KG1 (cell line): ENCODE measurements at regions not wholly inside any gene's neighbourhood (a gene's known extent, or its start where the extent isn't known, plus 50 kb on each side); places are given as distances from the start of the nearest gene placed in this dataset.
A peak's percentile ranks its signal among the peaks of the same experiment; 100 is the strongest.

ENCODE experiments used
- DNase-seq: peaks from one replicate; lab custom pipeline; 2025; lab: John Stamatoyannopoulos, UW

DNA sequence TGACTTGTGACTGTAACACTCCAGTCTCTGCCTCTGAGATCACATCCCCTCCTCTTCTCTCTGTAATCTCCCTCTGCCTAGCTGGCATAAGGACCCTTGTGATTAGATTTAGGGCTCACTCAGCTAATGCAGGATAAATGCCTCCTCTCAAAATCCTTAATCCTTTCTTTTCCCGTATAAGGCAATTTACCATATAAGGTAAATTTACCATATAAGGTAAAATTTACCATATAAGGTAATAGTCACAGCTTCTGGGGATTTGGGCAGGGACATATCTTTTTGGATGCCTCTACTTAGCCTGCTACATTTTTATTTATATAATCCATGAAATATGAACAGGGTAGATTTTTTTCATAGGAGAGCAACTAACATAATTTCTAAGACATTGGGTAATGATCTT, 318.0 kb upstream of the PUM3 start:
- DNase-seq, result no peak

DNA sequence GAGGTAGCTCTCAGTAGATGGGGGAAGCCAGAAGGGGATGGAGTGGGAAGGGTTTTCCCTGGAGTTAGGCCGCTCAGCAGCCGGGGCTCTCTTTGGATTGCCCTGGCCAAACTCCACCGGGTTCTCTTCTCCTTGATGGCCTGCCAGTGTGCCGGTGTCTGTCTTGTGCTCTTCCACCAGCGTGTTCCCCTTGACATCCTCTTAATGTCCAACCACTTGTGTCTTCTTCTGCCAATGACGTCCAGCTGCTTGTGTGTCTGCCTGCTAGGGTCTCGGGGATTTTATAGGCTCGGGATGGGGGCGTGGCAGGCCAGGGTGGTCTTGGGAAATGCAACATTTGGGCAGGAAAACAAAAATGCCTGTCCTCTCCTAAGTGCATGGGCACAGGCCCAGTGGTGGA, 313.1 kb upstream of the PUM3 start:
- DNase-seq, result no peak

GRCh38 chr9:3151672-3152576, 308.0 kb upstream of the PUM3 start:
- DNase-seq, result no peak

GRCh38 chr9:3150074-3150473, 306.2 kb upstream of the PUM3 start:
- DNase-seq, result no peak

DNA sequence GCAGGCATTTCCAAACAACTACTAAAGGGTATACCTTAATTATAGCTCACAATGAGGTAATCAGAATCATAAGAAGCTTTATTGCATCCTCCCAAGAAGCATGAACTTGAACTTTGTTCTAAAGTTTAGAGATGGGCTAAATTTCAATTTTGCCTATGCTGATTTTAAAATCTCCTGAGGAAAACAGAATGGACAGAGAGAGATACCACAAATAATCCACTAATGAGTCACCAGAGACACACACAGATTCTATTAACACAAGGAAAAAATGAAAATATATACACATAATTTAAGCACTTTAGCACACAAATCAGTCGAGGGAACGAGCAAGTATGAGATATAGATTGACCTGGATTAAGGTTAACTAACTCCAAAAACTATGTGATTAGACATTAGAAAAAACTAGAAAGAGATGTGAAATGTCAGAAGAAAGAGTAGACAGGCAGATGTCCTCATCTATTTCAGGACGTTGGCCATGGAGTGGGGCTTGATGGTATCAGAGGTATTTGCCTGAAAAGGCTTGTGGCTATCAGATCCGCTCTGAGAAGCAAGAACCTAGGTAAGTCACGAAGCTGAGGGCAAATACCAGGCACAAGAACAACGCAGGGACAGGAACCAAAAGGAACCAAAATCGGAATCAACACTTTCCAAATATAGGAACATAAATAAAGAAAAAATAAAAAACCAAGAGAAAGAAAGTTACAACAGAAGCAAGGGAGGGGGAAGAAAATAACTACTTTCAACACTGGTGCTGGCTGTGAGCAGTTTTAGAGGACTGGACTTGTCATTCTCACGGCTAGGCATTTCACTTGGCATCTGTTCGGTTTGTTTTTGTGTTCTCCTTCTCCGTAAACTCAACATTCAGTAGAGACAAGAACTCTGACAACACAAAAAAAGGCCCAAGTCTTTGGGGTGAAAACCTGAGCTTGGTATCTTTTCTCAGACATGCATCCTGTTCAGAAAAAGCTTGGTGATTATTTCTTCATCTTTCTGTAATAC, 294.6 kb upstream of the PUM3 start:
- DNase-seq, result no peak

DNA sequence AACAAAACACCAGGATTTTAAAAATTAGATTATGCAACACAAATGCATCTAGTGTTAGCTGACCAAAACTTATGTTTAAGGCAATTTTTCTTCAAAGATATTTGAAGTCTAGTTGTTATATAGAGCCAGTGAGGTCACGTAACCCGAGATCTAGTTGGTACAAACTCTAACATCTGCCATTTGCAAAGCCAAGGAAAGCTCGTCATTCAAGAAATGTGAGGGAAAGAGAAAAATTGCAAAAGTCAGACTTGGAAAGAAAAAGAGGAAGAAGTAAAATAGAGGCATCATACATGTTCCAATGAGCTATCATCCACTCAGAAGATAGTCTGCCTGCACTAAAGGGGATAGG, 293.4 kb upstream of the PUM3 start:
- no peak for DNase-seq

DNA sequence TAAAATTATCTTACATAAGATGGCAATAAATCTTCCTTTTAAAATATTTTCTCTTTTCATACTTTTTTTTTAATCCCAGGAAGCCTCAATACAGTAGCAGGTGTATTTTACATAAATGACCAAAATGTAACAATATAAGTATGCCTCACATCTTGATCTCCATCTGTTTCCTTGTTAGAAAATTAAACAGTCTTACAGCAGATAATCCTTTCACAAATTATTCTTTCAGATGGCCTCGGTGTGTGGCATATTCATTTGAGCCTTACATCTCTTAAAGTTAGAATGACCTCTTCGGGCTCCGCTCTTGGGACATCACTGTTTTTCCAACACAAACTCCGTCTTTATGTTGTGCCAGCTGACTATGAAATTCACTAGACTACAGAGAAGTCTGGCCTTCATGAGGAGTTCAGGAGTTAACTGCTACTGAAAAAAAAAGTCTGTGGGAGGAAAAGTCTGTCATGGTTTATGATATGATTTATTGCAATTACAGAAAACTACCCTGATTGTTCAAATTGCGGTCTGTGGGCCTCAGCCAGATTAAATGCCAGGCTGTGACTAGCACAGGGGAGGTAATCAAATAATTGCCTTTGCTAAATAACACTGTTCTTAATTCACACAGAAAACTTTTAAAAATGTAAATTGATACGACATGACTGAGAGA, 292.9 kb upstream of the PUM3 start:
- peak; percentile 54 for DNase-seq

DNA sequence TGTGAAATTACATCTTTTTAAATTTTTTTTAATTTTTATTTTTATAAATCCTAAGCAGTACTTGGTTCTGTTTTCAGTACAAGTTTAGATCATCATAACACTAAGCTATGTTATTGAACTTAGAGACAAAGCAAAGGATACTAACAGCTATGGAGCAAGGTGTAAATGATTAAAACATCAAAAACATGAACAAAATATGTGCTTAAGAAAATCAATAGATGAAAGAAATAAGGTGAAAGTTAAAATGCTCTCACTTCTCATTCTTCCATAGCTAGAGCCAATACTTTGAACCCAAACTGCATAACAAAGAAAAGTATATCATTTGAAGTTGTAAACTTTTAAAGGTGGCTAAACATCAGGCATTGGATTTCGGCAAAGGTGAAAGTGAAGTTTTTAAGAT, 292.3 kb upstream of the PUM3 start:
- DNase-seq, result no peak

GRCh38 chr9:3127564-3127963, 283.7 kb upstream of the PUM3 start:
- DNase-seq, result no peak

- no peak for DNase-seq
Observed at GRCh38 chr9:3125602-3126405, 281.9 kb upstream of the PUM3 start.

- DNase-seq, result no peak
Observed at GRCh38 chr9:3124001-3124400, 280.1 kb upstream of the PUM3 start.

DNA sequence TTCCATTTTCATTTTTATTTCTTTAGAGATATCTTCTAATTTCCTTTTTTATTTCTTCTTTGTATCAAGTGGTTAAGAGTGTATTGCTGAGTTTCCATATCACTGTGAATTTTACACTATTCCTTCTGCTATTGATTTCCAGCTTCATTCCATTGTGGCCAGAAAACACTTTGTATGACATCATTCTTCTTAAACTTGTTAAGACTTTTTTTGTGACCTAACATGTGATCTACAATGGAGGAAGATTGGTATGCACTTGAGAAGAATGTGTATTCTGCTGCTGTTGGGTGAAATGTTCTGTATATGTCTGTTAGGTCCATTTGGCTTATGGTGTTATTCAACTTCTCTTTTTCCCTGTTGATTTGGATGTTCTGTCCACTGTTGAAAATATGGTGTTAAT, 274.2 kb upstream of the PUM3 start:
- DNase-seq, result no peak

- DNase-seq, result no peak
Observed at GRCh38 chr9:3099646-3100045, 255.8 kb upstream of the PUM3 start.

DNA sequence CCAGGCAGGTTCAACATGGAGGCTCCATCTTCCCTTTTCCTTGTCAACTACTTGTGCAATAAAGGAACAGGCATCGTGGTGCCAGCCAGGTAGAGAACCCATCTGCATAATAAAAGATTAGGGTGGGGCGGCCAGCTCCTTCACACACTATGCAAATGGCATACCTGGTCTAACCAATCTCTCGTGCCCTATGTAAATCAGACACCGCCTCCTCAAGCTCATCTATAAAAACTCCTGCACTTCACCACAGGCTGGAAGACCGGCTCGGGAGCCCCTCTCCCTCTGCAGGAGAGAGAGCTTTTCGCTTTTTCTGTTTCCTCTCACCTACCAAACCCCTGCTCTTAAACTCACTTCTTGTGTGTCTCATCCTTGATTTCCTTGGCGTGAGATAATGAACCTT, 244.3 kb upstream of the PUM3 start:
- DNase-seq, result no peak

DNA sequence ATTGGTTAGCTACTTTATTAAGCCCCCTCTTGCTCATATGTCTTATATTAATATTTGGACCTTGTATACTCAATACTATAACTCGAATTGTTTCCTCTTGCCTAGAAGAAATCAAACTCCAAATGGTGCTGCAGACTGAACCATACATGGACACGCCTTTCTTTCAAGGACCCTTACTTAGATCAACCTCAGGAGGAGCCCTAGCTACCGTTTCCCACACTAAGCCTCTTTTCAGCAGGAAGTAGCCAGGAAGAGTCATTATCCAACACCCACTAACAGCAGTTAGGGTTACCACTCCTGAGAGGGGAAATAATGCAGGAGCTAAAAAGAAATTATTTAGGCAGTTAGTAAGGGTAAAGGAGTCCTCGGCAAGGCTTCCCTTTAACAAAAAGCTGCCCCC, 243.8 kb upstream of the PUM3 start:
- DNase-seq, result no peak

- DNase-seq, result no peak
Observed at GRCh38 chr9:3080951-3081350, 237.1 kb upstream of the PUM3 start.

DNA sequence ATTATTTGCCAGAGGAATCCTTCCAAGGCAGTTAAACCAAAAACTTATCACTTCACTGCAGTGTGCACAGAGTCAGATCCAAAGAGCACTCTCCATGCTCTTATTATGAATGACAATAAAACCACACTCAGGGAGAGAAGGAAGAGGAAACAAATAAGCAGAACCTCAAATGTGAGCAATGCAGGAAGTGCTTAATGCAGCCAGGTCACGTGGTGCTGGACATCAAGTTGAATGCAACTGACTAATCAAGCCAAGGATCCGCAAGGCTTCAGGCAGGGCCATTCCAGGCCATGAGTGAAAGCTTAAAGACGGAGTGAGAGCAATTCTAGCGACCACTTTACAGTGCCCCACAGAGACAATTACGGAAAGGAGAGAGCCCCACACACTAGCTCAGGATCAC, 230.4 kb upstream of the PUM3 start:
- no peak for DNase-seq

GRCh38 chr9:3066591-3066990, 222.7 kb upstream of the PUM3 start:
- DNase-seq, result no peak

DNA sequence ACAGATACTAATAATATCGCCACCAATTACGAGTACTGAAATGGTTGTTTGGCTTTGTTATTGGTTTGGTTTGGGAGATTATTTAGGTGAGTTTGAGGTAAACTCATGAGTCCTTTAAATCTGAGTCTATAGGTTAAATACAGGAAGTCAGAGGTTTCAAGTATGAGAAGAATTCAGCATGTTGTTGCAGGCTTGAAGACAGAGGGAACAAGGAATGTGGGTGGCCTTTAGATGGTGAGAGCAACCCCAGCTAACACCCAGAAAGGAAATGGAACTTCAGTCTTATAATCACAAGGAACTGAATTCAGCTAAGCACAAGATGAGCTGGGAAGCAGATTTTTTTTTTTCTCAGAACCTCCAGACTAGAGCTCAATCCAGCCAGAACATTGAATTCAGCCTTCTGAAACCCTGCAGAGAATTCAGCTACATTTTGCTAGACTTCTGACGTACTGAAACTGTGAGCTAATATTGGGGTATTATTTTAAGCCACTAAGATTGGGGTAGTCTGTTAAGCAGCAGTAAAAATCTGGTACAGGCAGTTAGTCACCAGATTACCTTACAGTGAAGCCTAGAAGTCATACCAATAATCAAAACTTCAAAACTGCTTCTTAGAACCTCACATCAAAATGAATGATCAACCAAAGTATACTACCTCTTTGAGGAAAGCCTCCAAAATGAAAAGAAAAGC, 216.0 kb upstream of the PUM3 start:
- DNase-seq, result no peak

- no peak for DNase-seq
Observed at GRCh38 chr9:3058409-3058808, 214.5 kb upstream of the PUM3 start.

- no peak for DNase-seq
Observed at GRCh38 chr9:3054017-3054586, 210.2 kb upstream of the PUM3 start.
